OCI-LY7 (cell line): ENCODE measurements at regions not wholly inside any gene's neighbourhood (a gene's known extent, or its start where the extent isn't known, plus 50 kb on each side); places are given as distances from the start of the nearest gene placed in this dataset.

ENCODE experiments used
- EZH2phosphoT487 ChIP-seq: fragments of 200-600 bp; sonication (generic); IDR thresholded peaks from 2 replicates; pipeline ENCODE4 v1.6.1; 2018; ENCODE audit warnings: low read depth, borderline replicate concordance, mild to moderate bottlenecking, mixed run types, antibody characterized with exemption, low read length, moderate library complexity, mixed read lengths
- TF ChIP-seq, protein P1 (sequence below): fragments of 200-600 bp; sonication (generic); conservative IDR thresholded peaks from 2 replicates; pipeline ENCODE4 v1.5.1; 2014; ENCODE audit warnings: mild to moderate bottlenecking, antibody characterized with exemption, low read length, moderate library complexity, mixed read lengths

- TF ChIP-seq, protein P1, sequence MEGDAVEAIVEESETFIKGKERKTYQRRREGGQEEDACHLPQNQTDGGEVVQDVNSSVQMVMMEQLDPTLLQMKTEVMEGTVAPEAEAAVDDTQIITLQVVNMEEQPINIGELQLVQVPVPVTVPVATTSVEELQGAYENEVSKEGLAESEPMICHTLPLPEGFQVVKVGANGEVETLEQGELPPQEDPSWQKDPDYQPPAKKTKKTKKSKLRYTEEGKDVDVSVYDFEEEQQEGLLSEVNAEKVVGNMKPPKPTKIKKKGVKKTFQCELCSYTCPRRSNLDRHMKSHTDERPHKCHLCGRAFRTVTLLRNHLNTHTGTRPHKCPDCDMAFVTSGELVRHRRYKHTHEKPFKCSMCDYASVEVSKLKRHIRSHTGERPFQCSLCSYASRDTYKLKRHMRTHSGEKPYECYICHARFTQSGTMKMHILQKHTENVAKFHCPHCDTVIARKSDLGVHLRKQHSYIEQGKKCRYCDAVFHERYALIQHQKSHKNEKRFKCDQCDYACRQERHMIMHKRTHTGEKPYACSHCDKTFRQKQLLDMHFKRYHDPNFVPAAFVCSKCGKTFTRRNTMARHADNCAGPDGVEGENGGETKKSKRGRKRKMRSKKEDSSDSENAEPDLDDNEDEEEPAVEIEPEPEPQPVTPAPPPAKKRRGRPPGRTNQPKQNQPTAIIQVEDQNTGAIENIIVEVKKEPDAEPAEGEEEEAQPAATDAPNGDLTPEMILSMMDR, result no peak
- TF ChIP-seq EZH2phosphoT487, result no peak
Measured at GRCh38 chr9:108766626-108767161, 89.1 kb downstream of the ACTL7B start.
